HG03558 (cell line): ENCODE measurements at regions not wholly inside any gene's neighbourhood (a gene's known extent, or its start where the extent isn't known, plus 50 kb on each side); places are given as distances from the start of the nearest gene placed in this dataset.
"Not testable (repeated sequence)": the region's sequence is repeated elsewhere in the genome, so short reads cannot be mapped to it uniquely, and the experiment has no call there.

Source experiments
- ATAC-seq: cut with Tn5 transposase; IDR thresholded peaks from one replicate; pipeline ENCODE4 v1.9.1; 2021; ENCODE audit warnings: moderate number of reproducible peaks; ENCODE audit not compliant: unreplicated experiment; ENCODE audit errors: extremely low read depth

GRCh38 chr12:19804737-19805136 is 365.4 kb downstream of the AEBP2 start:
- no peak for ATAC-seq

GRCh38 chr12:19808371-19808770 is 369.1 kb downstream of the AEBP2 start:
- ATAC-seq = no peak

- ATAC-seq = no peak
Measured at GRCh38 chr12:19810213-19810612, 370.9 kb downstream of the AEBP2 start.

GRCh38 chr12:19811922-19812321 is 372.6 kb downstream of the AEBP2 start:
- no peak for ATAC-seq

- no peak for ATAC-seq
Measured at GRCh38 chr12:19819231-19819630, 379.9 kb downstream of the AEBP2 start.

GRCh38 chr12:19822476-19822875 is 383.2 kb downstream of the AEBP2 start:
- no peak for ATAC-seq

- ATAC-seq = not testable (repeated sequence)
Measured at GRCh38 chr12:19823326-19823725, 384.0 kb downstream of the AEBP2 start.

GRCh38 chr12:19826980-19827550 is 387.8 kb downstream of the AEBP2 start:
- no peak for ATAC-seq

- no peak for ATAC-seq
Measured at GRCh38 chr12:19829100-19829853, 390.0 kb downstream of the AEBP2 start.

- ATAC-seq = no peak
Measured at GRCh38 chr12:19830446-19830845, 391.2 kb downstream of the AEBP2 start.

- no peak for ATAC-seq
Measured at GRCh38 chr12:19833775-19834501, 394.6 kb downstream of the AEBP2 start.

- ATAC-seq = no peak
Measured at GRCh38 chr12:19834592-19834991, 395.3 kb downstream of the AEBP2 start.

GRCh38 chr12:19836056-19836455 is 396.8 kb downstream of the AEBP2 start:
- ATAC-seq = no peak

- no peak for ATAC-seq
Measured at GRCh38 chr12:19836456-19836855, 397.2 kb downstream of the AEBP2 start.

GRCh38 chr12:19837543-19837942 is 398.3 kb downstream of the AEBP2 start:
- ATAC-seq = no peak

GRCh38 chr12:19841451-19841850 is 402.2 kb downstream of the AEBP2 start:
- ATAC-seq = no peak

GRCh38 chr12:19842116-19842515 is 402.8 kb downstream of the AEBP2 start:
- ATAC-seq = no peak

- ATAC-seq = no peak
Measured at GRCh38 chr12:19844224-19844623, 404.9 kb downstream of the AEBP2 start.

GRCh38 chr12:19846574-19846973 is 407.3 kb downstream of the AEBP2 start:
- no peak for ATAC-seq

- ATAC-seq = no peak
Measured at GRCh38 chr12:19847294-19848059, 408.2 kb downstream of the AEBP2 start.

- no peak for ATAC-seq
Measured at GRCh38 chr12:19848421-19848820, 409.1 kb downstream of the AEBP2 start.
